ENCODE measurements at regions not wholly inside any gene's neighbourhood (a gene's known extent, or its start where the extent isn't known, plus 50 kb on each side); places are given as distances from the start of the nearest gene placed in this dataset.

- no peak overlapping the region for H3K14ac ChIP-seq (ENCODE audit: insufficient read length)
Observed at GRCh38 chr22:27173530-27173929, 516.1 kb downstream of the MIAT start.

More at GRCh38 chr22:27173530-27173929, 516.1 kb downstream of the MIAT start:
- TF ChIP-seq RXRA (IDR thresholded peaks at IDR 0.05; ENCODE audit: insufficient read depth, low read depth, low read length) (no peak), POLR2AphosphoS5 (IDR thresholded peaks at IDR 0.05; ENCODE audit: low read depth, low read length) (no peak), PHF8 (conservative IDR thresholded peaks at IDR 0.05; ENCODE audit: low read depth, low read length) (no peak), BACH1 (IDR thresholded peaks at IDR 0.05; ENCODE audit: low read length) (no peak), KDM4A (IDR thresholded peaks at IDR 0.05; ENCODE audit: low read depth, low read length, severe bottlenecking) (no peak), CREB1 (IDR thresholded peaks at IDR 0.05) (no peak), RNF2 (IDR thresholded peaks at IDR 0.05; ENCODE audit: borderline replicate concordance, low read depth, low read length, missing control alignments, poor library complexity, severe bottlenecking) (no peak), POLR2A (IDR thresholded peaks at IDR 0.05; ENCODE audit: control extremely low read depth in 1 of 2, low read depth in 2 of 2, low read length in 2 of 2) (no peak), SAP30 (IDR thresholded peaks at IDR 0.05; ENCODE audit: insufficient read depth, insufficient replicate concordance, low read length) (no peak)
- POLR2A ChIA-PET (ENCODE audit: partially characterized antibody) = no interaction called here
- Histone ChIP-seq H3K36me3 (ENCODE audit: control insufficient read depth in 2 of 4, insufficient read depth in 4 of 4, low read length in 3 of 4) (no peaks in the 10 kb centered on the region), H3K4ac (replicated peaks; ENCODE audit: insufficient read length, low read depth, low read length) (no peak overlapping the region), H2BK15ac (ENCODE audit: low read length) (no peak overlapping the region), H2AFZ (ENCODE audit: low read length) (no peak overlapping the region), H4K20me1 (replicated peaks in 1 of 2; ENCODE audit: control insufficient read depth in 1 of 2, insufficient read depth in 2 of 2, low read length in 2 of 2) (no peaks in the 10 kb centered on the region), H2BK120ac (replicated peaks; ENCODE audit: low read depth, low read length) (no peak overlapping the region), H2AK5ac (ENCODE audit: low read depth, low read length) (no peak overlapping the region), H2BK20ac (ENCODE audit: low read length) (no peak overlapping the region), H3K9ac (replicated peaks in 1 of 4; ENCODE audit: extremely low read depth in 1 of 4, low read depth in 3 of 4, low read length in 3 of 4) (no peak overlapping the region), H3K23ac (ENCODE audit: insufficient read length) (no peak overlapping the region), H3K18ac (ENCODE audit: extremely low read depth, low read length) (no peak overlapping the region), H3K27ac (ENCODE audit: low read depth, low read length) (no peak overlapping the region), H3K4me3 (ENCODE audit: extremely low read depth in 1 of 4, insufficient read depth in 2 of 4, low read depth in 3 of 4, low read length in 4 of 4) (no peak overlapping the region), H3K27me3 (replicated peaks in 1 of 4; ENCODE audit: control insufficient read depth in 3 of 4, extremely low read depth in 1 of 4, insufficient read depth in 3 of 4, low read length in 3 of 4) (no peaks in the 10 kb centered on the region; a peak in 1 of 7 replicates), H3K79me1 (ENCODE audit: low read depth, low read length) (no peaks in the 10 kb centered on the region), H2BK5ac (ENCODE audit: low read depth, low read length) (no peak overlapping the region), H3K9me3 (ENCODE audit: insufficient read depth in 2 of 2, low read depth in 1 of 2, low read length in 1 of 2) (no peaks in the 10 kb centered on the region), H4K91ac (replicated peaks; ENCODE audit: insufficient read length, low read length) (no peak overlapping the region), H3K23me2 (ENCODE audit: low read depth, low read length) (no peaks in the 10 kb centered on the region; the same call in 1 of the 2 replicates), H2BK12ac (ENCODE audit: low read depth, low read length) (no peak overlapping the region), H3K79me2 (ENCODE audit: control insufficient read depth in 1 of 2, insufficient read depth in 2 of 2, low read length in 2 of 2) (no peaks in the 10 kb centered on the region), H3K4me1 (replicated peaks in 1 of 4; ENCODE audit: control insufficient read depth in 3 of 4, insufficient read depth in 4 of 4, low read length in 3 of 4) (peaks cover 1 to 15% (median 6%) of the 10 kb centered on the region in 4 experiments; a peak in 5 of 7 replicates), H4K8ac (ENCODE audit: extremely low read depth, insufficient read depth, low read length) (no peak overlapping the region), H4K5ac (ENCODE audit: insufficient read length, low read depth, low read length) (no peak overlapping the region), H3K56ac (replicated peaks; ENCODE audit: insufficient read length, low read depth, low read length) (no peak overlapping the region), H3K4me2 (ENCODE audit: insufficient read depth in 1 of 2, low read depth in 2 of 2, low read length in 2 of 2) (no peak overlapping the region)
- no peak for FAIRE-seq
- no peak for DNase-seq (ENCODE audit: low read depth in 1 of 2, low spot score in 2 of 2)
- CTCF ChIA-PET (ENCODE audit: partially characterized antibody) = interaction anchor here (0.7 kb wide), 1 partner anchor 448 kb away, joined by 3 read pairs; no protein-coding TSS in a partner anchor
- 76% methylated on average over 5 of the region's 5 CpGs; no CpG with 5 or more reads in 1 of the 2 experiments for WGBS, 2 experiments (ENCODE audit: extremely low coverage in 1 of 2, insufficient coverage in 1 of 2, insufficient read length in 1 of 2, insufficient replicate concordance in 2 of 2, low coverage in 1 of 2, low lambda C conversion rate in 2 of 2, missing lambda C conversion rate in 1 of 2)

Measured in H1 (cell line).